Colonic mucosa (tissue), 4 donors: ENCODE measurements at regions not wholly inside any gene's neighbourhood (a gene's known extent, or its start where the extent isn't known, plus 50 kb on each side); places are given as distances from the start of the nearest gene placed in this dataset.

Experiments used
- DNase-seq: peaks from one replicate; pipeline ENCODE4 v3.0.0-alpha.2; 2020
- H3K27ac ChIP-seq: fragments of 200-600 bp; one replicate; pipeline ENCODE4 v1.8.0; 2021
- H3K27me3 ChIP-seq: fragments of 200-600 bp; one replicate; pipeline ENCODE4 v1.8.0; 2021
- H3K36me3 ChIP-seq: fragments of 200-600 bp; one replicate; pipeline ENCODE4 v1.8.0; 2021
- H3K4me1 ChIP-seq: fragments of 200-600 bp; one replicate; pipeline ENCODE4 v1.8.0; 2021; ENCODE audit warnings: mild to moderate bottlenecking
- H3K4me3 ChIP-seq: fragments of 200-600 bp; one replicate; pipeline ENCODE4 v1.8.0; 2021
- H3K9ac ChIP-seq, 2 donors: one replicate each; pipeline ENCODE4 v1.7.0; 2013; ENCODE audit warnings: control low read depth in 2 of 2, low read depth in 2 of 2, low read length in 2 of 2
- H3K9me3 ChIP-seq: fragments of 200-600 bp; one replicate; pipeline ENCODE4 v1.8.0; 2021
- intact Hi-C: fragments of 100-400 bp; cut with DNase I; formaldehyde crosslinking; loops from one replicate; pipeline ENCODE4 v1.14.1; 2022
- TF ChIP-seq, protein P1 (sequence below): fragments of 200-600 bp; IDR thresholded peaks from one replicate; pipeline ENCODE4 v1.8.0; 2022; ENCODE audit warnings: antibody characterized with exemption, mild to moderate bottlenecking
- donor health status: healthy.
- donor health status: DM: no; HTN: no; CAD: no.
- donor health status: DM: no; HTN: no; CAD: no.

GRCh38 chr7:118826246-118826645, 601.7 kb downstream of the ANKRD7 start:
- H3K9me3 ChIP-seq, result no peaks in the 10 kb centered on the region
- no peaks in the 10 kb centered on the region for H3K27me3 ChIP-seq
- DNase-seq, result no peak
- intact Hi-C loops, result no loop called here
- TF ChIP-seq, protein P1, sequence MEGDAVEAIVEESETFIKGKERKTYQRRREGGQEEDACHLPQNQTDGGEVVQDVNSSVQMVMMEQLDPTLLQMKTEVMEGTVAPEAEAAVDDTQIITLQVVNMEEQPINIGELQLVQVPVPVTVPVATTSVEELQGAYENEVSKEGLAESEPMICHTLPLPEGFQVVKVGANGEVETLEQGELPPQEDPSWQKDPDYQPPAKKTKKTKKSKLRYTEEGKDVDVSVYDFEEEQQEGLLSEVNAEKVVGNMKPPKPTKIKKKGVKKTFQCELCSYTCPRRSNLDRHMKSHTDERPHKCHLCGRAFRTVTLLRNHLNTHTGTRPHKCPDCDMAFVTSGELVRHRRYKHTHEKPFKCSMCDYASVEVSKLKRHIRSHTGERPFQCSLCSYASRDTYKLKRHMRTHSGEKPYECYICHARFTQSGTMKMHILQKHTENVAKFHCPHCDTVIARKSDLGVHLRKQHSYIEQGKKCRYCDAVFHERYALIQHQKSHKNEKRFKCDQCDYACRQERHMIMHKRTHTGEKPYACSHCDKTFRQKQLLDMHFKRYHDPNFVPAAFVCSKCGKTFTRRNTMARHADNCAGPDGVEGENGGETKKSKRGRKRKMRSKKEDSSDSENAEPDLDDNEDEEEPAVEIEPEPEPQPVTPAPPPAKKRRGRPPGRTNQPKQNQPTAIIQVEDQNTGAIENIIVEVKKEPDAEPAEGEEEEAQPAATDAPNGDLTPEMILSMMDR, result no peak
- no peaks in the 10 kb centered on the region for H3K36me3 ChIP-seq
- no peak overlapping the region for H3K4me3 ChIP-seq
- H3K9ac ChIP-seq, result no peak overlapping the region
- no peak overlapping the region for H3K27ac ChIP-seq
- H3K4me1 ChIP-seq, result no peaks in the 10 kb centered on the region

DNA sequence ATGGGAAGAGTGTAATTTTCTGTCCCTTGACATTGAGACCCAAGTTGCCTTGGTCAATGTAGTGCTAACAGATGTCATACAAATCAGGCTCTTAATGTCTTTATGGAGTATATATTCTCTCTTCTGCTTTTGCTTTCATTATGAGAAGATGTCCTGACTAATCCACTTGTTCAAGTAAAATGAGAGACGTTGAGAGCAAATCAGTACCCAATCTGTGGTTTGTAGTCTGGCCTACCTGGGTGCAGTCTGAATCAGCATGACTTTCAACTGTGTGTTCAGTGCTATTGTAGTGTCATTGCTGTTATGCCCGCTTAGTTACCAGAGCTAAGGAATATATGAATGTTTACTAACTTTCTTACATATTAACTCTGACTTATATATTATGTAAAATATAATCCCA, 612.4 kb downstream of the ANKRD7 start:
- Histone ChIP-seq H3K9ac (no peak overlapping the region), H3K9me3 (no peaks in the 10 kb centered on the region), H3K27me3 (no peaks in the 10 kb centered on the region), H3K4me3 (no peak overlapping the region), H3K36me3 (no peaks in the 10 kb centered on the region), H3K4me1 (no peaks in the 10 kb centered on the region), H3K27ac (no peak overlapping the region)
- DNase-seq, result no peak
- intact Hi-C loops, result no loop called here
- TF ChIP-seq, protein P1, result no peak

GRCh38 chr7:118839515-118839914, 615.0 kb downstream of the ANKRD7 start:
- TF ChIP-seq, protein P1, result no peak
- no peaks in the 10 kb centered on the region for H3K9me3 ChIP-seq
- no peaks in the 10 kb centered on the region for H3K36me3 ChIP-seq
- intact Hi-C loops, result no loop called here
- no peak overlapping the region for H3K9ac ChIP-seq
- no peak for DNase-seq
- H3K27me3 ChIP-seq, result no peaks in the 10 kb centered on the region
- H3K4me1 ChIP-seq, result no peaks in the 10 kb centered on the region
- no peak overlapping the region for H3K4me3 ChIP-seq
- no peak overlapping the region for H3K27ac ChIP-seq

GRCh38 chr7:118843456-118843855, 619.0 kb downstream of the ANKRD7 start:
- Histone ChIP-seq H3K36me3 (no peaks in the 10 kb centered on the region), H3K27me3 (no peaks in the 10 kb centered on the region), H3K9me3 (no peaks in the 10 kb centered on the region), H3K4me3 (no peak overlapping the region), H3K4me1 (no peaks in the 10 kb centered on the region), H3K9ac (no peak overlapping the region), H3K27ac (no peak overlapping the region)
- intact Hi-C loops, result no loop called here
- TF ChIP-seq, protein P1, result no peak
- DNase-seq, result no peak

- Histone ChIP-seq H3K27me3 (no peaks in the 10 kb centered on the region), H3K36me3 (no peaks in the 10 kb centered on the region), H3K9ac (no peak overlapping the region), H3K4me1 (no peaks in the 10 kb centered on the region), H3K4me3 (no peak overlapping the region), H3K9me3 (no peaks in the 10 kb centered on the region), H3K27ac (no peak overlapping the region)
- intact Hi-C loops, result no loop called here
- TF ChIP-seq, protein P1, result no peak
- no peak for DNase-seq
Measured at GRCh38 chr7:118844748-118845147, 620.2 kb downstream of the ANKRD7 start.

GRCh38 chr7:118845791-118846190, 621.3 kb downstream of the ANKRD7 start:
- H3K9ac ChIP-seq, result no peak overlapping the region
- H3K4me1 ChIP-seq, result no peaks in the 10 kb centered on the region
- no peak overlapping the region for H3K4me3 ChIP-seq
- no peaks in the 10 kb centered on the region for H3K9me3 ChIP-seq
- intact Hi-C loops, result no loop called here
- H3K36me3 ChIP-seq, result no peaks in the 10 kb centered on the region
- TF ChIP-seq, protein P1, result no peak
- no peaks in the 10 kb centered on the region for H3K27me3 ChIP-seq
- no peak for DNase-seq
- no peak overlapping the region for H3K27ac ChIP-seq
